ENCODE measurements at regions not wholly inside any gene's neighbourhood (a gene's known extent, or its start where the extent isn't known, plus 50 kb on each side); places are given as distances from the start of the nearest gene placed in this dataset.

DNA sequence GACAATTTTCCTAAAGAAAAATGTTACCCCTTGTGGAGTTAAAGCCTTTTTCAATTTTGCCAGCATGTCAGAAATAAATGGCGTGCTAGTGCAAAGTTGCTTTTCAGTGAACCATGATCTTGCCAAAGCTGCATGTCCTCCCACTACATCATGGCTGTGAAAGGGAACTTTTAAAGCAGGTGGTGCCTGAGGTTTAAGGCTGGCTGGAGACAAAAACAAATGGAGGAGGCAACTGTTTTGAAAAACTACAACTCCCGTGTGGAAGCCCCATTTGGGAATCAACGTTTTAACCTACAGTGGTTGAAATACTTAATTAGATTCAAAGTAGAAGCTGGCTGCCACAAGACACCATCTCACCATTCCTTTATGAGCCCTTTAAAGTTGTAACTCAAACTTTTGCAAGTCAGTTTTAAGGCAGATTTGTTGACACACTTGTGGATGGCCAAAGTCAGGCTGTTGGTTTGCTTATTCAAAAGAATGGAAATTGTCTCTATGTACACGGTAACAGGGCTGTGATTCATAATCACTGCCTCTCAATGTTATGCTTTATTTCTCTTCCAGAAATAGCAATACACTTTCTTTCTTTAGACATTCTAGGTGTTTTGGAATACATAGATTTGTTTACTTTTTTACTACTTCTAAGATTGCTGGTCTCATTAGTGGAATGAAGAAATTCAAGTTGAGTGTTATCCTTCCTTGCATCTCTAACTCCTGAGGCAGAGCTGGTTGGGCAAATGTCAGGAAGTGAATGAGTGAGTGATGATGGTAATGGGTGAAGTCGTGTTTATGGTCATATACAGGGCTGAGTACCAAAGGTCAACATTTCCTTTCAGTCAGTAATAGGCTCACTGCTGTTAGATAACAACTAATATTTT lies 196.4 kb upstream of the GMDS start:
- no peaks in the 10 kb centered on the region for H3K79me2 ChIP-seq
- H3K4me3 ChIP-seq = no peak overlapping the region
- H4K20me1 ChIP-seq (ENCODE audit: insufficient read depth, poor library complexity, severe bottlenecking) = no peaks in the 10 kb centered on the region
- peak overlapping the region; percentile 10 for H2AFZ ChIP-seq
- WGBS (ENCODE audit: low lambda C conversion rate, missing lambda C conversion rate) = 68% methylated on average over 5 of the region's 5 CpGs
- peak; percentile 28 for DNase-seq (ENCODE audit: low spot score)
- H3K27me3 ChIP-seq = no peaks in the 10 kb centered on the region
- H3K36me3 ChIP-seq (replicated peaks; ENCODE audit: insufficient read depth, low read depth) = no peaks in the 10 kb centered on the region
- no peaks in the 10 kb centered on the region for H3K9me3 ChIP-seq (ENCODE audit: low read depth)
- no peaks in the 10 kb centered on the region for H3K4me1 ChIP-seq (ENCODE audit: insufficient read depth)
- peak overlapping the region; percentile 70 for H3K27ac ChIP-seq
- H3K9me2 ChIP-seq (replicated peaks; ENCODE audit: insufficient read depth) = no peaks in the 10 kb centered on the region
- peak overlapping the region; percentile 18 for H3K4me2 ChIP-seq
- TF ChIP-seq EZH2 (IDR thresholded peaks at IDR 0.05; ENCODE audit: borderline replicate concordance) (no peak), CTCF (IDR thresholded peaks at IDR 0.05; ENCODE audit: poor library complexity) (no peak)

DNA sequence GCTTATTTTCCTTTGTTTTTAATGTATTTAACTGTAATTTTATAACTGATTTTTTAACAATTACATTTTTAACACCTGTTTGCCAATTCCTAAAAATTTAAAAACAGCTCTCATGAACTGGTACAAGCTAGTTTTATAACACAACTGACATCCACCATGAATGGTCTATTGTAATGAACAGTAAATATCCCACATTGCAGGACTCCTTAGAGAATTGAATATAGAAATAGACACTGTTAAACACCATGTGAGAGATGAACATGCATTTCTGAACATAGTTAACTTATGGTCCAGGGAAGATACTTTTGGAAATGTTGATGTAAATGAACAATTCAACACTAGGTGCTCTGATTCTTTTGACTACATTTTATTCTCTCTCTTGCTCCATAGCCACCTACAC lies 195.1 kb upstream of the GMDS start:
- no peak for TF ChIP-seq EZH2phosphoT487 (IDR thresholded peaks at IDR 0.05; ENCODE audit: low read depth, severe bottlenecking, unreplicated experiment)
- no peak for TF ChIP-seq CTCF (IDR thresholded peaks at IDR 0.05; ENCODE audit: poor library complexity)
- TF ChIP-seq EZH2 (IDR thresholded peaks at IDR 0.05; ENCODE audit: borderline replicate concordance) = no peak
- H3K9me3 ChIP-seq (ENCODE audit: low read depth) = no peaks in the 10 kb centered on the region

DNA sequence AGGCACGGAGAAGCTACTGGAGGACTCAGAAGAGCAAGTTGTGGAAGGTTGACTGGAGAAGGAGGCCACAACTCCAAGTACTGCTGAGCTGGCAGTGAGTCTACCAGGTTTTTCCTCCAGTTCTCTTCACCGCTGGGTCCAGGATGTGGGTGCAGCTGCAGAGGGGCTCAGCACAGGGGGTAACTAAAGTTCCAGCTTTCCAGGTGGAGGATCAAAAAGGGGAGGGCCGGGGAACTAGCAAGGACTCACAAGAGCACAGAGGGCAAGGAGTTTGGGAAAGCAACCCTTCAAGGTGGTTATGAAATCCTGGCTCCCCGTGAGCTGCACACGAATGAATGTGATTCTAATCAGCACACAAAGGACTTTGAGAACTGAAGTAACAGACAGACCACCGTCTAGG lies 194.2 kb upstream of the GMDS start:
- no peaks in the 10 kb centered on the region for H3K79me2 ChIP-seq
- 87% methylated on average over 6 of the region's 6 CpGs for WGBS (ENCODE audit: low lambda C conversion rate, missing lambda C conversion rate)
- H3K36me3 ChIP-seq (replicated peaks; ENCODE audit: insufficient read depth, low read depth) = no peaks in the 10 kb centered on the region
- H3K9me2 ChIP-seq (replicated peaks; ENCODE audit: insufficient read depth) = no peaks in the 10 kb centered on the region
- TF ChIP-seq EZH2 (IDR thresholded peaks at IDR 0.05; ENCODE audit: borderline replicate concordance) (no peak), CTCF (IDR thresholded peaks at IDR 0.05; ENCODE audit: poor library complexity) (no peak), EZH2phosphoT487 (IDR thresholded peaks at IDR 0.05; ENCODE audit: low read depth, severe bottlenecking, unreplicated experiment) (no peak)
- H3K4me1 ChIP-seq (ENCODE audit: insufficient read depth) = no peaks in the 10 kb centered on the region
- H3K4me3 ChIP-seq = no peak overlapping the region
- H3K27me3 ChIP-seq = no peaks in the 10 kb centered on the region
- no peak overlapping the region for H2AFZ ChIP-seq
- no peaks in the 10 kb centered on the region for H3K9me3 ChIP-seq (ENCODE audit: low read depth)
- H3K27ac ChIP-seq = no peak overlapping the region
- DNase-seq (ENCODE audit: low spot score) = no peak
- H3K4me2 ChIP-seq = no peak overlapping the region
- no peaks in the 10 kb centered on the region for H4K20me1 ChIP-seq (ENCODE audit: insufficient read depth, poor library complexity, severe bottlenecking)

More for the DNA sequence above, 195.1 kb upstream of the GMDS start:
- Histone ChIP-seq H3K79me2 (no peaks in the 10 kb centered on the region), H3K4me3 (no peak overlapping the region), H3K4me2 (no peak overlapping the region), H4K20me1 (ENCODE audit: insufficient read depth, poor library complexity, severe bottlenecking) (no peaks in the 10 kb centered on the region), H3K9me2 (replicated peaks; ENCODE audit: insufficient read depth) (no peaks in the 10 kb centered on the region), H3K36me3 (replicated peaks; ENCODE audit: insufficient read depth, low read depth) (no peaks in the 10 kb centered on the region), H3K27ac (no peak overlapping the region), H2AFZ (no peak overlapping the region), H3K4me1 (ENCODE audit: insufficient read depth) (no peaks in the 10 kb centered on the region), H3K27me3 (no peaks in the 10 kb centered on the region)
- DNase-seq (ENCODE audit: low spot score) = no peak

Data from hepatocyte (in vitro differentiated cells).